C4-2B (cell line): ENCODE measurements at regions not wholly inside any gene's neighbourhood (a gene's known extent, or its start where the extent isn't known, plus 50 kb on each side); places are given as distances from the start of the nearest gene placed in this dataset.

Experiments
- CTCF ChIP-seq: fragments of 450-650 bp; conservative IDR thresholded peaks from 2 replicates; pipeline ENCODE4 v1.5.1; 2017; ENCODE audit warnings: mild to moderate bottlenecking
- ZFX ChIP-seq: fragments of 450-650 bp; IDR thresholded peaks from 2 replicates; pipeline ENCODE4 v1.6.1; 2017

- no peak for TF ChIP-seq CTCF
- TF ChIP-seq ZFX = no peak
Observed at GRCh38 chr16:65831903-65832666, 534.4 kb upstream of the CDH5 start.
